Gastroesophageal sphincter (tissue), 3 donors: ENCODE measurements at regions not wholly inside any gene's neighbourhood (a gene's known extent, or its start where the extent isn't known, plus 50 kb on each side); places are given as distances from the start of the nearest gene placed in this dataset.

Source experiments
- EP300 ChIP-seq: sonication (generic); formaldehyde crosslinking; IDR thresholded peaks from one replicate; pipeline ENCODE4 v1.6.1; 2017; ENCODE audit warnings: antibody characterized with exemption, mild to moderate bottlenecking
- POLR2A ChIP-seq, 2 donors: fragments of 450-650 bp; IDR thresholded peaks; one replicate each; pipeline ENCODE4 v1.6.1; 2017; ENCODE audit warnings: antibody characterized with exemption in 2 of 2, mild to moderate bottlenecking in 2 of 2, moderate library complexity in 1 of 2
- POLR2AphosphoS5 ChIP-seq: sonication (generic); formaldehyde crosslinking; IDR thresholded peaks from one replicate; pipeline ENCODE4 v1.6.1; 2017; ENCODE audit warnings: antibody characterized with exemption
- TF ChIP-seq, protein P1 (sequence below), 4 experiments: fragments of 200-600 bp in 2 of 4; fragments of 450-650 bp in 2 of 4; sonication (generic) in 1 of 4; IDR thresholded peaks; one replicate each; pipeline ENCODE4 v1.5.1; 2017 to 2019; ENCODE audit warnings: antibody characterized with exemption in 4 of 4, mild to moderate bottlenecking in 2 of 4, moderate library complexity in 2 of 4

DNA sequence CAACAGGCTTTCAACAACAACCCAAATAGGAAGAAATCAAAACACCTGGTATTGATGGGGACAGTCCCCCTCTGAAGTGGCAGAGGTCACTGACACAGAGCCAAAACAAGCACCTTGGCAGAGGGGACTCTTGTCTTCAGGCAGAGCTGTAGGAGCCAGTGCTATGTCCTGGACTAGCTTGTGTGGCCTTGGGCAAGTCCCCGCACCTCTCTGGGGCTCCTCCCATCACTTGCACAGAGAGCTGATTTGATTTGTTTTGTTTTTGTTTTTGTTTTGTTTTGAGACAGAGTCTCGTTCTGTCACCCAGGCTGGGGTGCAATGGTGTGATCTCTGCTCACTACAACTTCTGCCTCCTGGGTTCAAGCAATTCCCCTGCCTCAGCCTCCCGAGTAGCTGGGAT lies 100.8 kb downstream of the C9orf50 start:
- TF ChIP-seq, protein P1, sequence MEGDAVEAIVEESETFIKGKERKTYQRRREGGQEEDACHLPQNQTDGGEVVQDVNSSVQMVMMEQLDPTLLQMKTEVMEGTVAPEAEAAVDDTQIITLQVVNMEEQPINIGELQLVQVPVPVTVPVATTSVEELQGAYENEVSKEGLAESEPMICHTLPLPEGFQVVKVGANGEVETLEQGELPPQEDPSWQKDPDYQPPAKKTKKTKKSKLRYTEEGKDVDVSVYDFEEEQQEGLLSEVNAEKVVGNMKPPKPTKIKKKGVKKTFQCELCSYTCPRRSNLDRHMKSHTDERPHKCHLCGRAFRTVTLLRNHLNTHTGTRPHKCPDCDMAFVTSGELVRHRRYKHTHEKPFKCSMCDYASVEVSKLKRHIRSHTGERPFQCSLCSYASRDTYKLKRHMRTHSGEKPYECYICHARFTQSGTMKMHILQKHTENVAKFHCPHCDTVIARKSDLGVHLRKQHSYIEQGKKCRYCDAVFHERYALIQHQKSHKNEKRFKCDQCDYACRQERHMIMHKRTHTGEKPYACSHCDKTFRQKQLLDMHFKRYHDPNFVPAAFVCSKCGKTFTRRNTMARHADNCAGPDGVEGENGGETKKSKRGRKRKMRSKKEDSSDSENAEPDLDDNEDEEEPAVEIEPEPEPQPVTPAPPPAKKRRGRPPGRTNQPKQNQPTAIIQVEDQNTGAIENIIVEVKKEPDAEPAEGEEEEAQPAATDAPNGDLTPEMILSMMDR (IDR thresholded peaks at IDR 0.05): no peak
- TF ChIP-seq POLR2A (IDR thresholded peaks at IDR 0.05) (no peak), POLR2AphosphoS5 (no peak), EP300 (no peak)
